ENCODE measurements at regions not wholly inside any gene's neighbourhood (a gene's known extent, or its start where the extent isn't known, plus 50 kb on each side); places are given as distances from the start of the nearest gene placed in this dataset.
"Not testable (repeated sequence)": the region's sequence is repeated elsewhere in the genome, so short reads cannot be mapped to it uniquely, and the experiment has no call there.

DNA sequence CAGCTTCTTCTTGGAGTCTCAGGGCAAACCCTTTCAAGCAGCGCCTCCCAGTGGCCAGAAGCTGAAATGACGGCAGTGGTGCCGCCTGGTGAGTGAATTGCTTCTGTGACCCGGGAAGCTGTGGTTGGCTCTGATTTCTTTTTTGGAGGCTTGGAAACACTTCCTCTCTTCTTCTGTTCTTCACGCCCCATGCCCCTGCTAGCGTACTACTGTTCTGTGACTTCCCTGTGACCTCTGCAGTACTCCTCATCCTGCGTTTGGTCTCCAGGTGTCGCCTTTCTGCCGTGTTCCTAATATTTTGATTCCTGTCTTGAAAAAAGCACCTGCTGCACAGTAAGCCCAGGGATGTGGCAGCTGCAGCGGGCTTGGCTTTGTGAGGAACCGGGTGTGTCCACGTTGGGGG is 176.4 kb downstream of the ADRA2C start:
- not testable (repeated sequence) for H3K79me2 ChIP-seq (ENCODE audit: low read length); H4K20me1 ChIP-seq (ENCODE audit: insufficient read depth, low read length); H3K9me3 ChIP-seq (ENCODE audit: insufficient read depth, low read length); H3K27ac ChIP-seq (ENCODE audit: low read length); H3K4me3 ChIP-seq (ENCODE audit: low read length); H3K4me1 ChIP-seq (ENCODE audit: low read length); H3K27me3 ChIP-seq (ENCODE audit: low read depth, low read length); H3K9ac ChIP-seq (ENCODE audit: low read length); H2AFZ ChIP-seq (ENCODE audit: low read depth, low read length); H3K36me3 ChIP-seq (replicated peaks; ENCODE audit: low read depth, low read length)
- TF ChIP-seq, protein P1, sequence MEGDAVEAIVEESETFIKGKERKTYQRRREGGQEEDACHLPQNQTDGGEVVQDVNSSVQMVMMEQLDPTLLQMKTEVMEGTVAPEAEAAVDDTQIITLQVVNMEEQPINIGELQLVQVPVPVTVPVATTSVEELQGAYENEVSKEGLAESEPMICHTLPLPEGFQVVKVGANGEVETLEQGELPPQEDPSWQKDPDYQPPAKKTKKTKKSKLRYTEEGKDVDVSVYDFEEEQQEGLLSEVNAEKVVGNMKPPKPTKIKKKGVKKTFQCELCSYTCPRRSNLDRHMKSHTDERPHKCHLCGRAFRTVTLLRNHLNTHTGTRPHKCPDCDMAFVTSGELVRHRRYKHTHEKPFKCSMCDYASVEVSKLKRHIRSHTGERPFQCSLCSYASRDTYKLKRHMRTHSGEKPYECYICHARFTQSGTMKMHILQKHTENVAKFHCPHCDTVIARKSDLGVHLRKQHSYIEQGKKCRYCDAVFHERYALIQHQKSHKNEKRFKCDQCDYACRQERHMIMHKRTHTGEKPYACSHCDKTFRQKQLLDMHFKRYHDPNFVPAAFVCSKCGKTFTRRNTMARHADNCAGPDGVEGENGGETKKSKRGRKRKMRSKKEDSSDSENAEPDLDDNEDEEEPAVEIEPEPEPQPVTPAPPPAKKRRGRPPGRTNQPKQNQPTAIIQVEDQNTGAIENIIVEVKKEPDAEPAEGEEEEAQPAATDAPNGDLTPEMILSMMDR (IDR thresholded peaks at IDR 0.05; ENCODE audit: low read depth, low read length) = peak; percentile 48
- H3K4me2 ChIP-seq (ENCODE audit: low read length) = peak overlapping the region; percentile 52

DNA sequence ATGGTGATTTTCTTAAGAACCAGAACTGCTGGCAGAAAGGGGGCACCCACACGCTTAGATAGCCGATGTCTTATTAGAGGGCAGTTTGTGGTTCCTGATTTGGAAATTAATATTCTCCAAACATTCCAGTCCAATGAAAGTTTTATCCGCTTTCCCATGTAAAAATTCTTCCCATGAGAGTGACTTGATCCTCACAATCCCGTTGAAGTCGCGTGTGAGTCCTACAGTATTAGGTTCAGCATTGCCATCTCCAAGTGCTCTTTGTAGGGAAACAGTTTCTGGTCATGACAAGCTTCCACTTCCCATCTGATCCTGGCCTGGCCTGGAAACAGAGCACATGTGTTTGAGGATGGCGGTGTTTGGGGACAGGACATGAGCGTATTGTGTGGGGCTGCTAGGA is 176.9 kb downstream of the ADRA2C start:
- not testable (repeated sequence) for H3K9ac ChIP-seq (ENCODE audit: low read length); H3K9me3 ChIP-seq (ENCODE audit: insufficient read depth, low read length); H3K27ac ChIP-seq (ENCODE audit: low read length); H3K4me3 ChIP-seq (ENCODE audit: low read length); H3K27me3 ChIP-seq (ENCODE audit: low read depth, low read length); H3K79me2 ChIP-seq (ENCODE audit: low read length); H3K36me3 ChIP-seq (replicated peaks; ENCODE audit: low read depth, low read length); H3K4me1 ChIP-seq (ENCODE audit: low read length); H4K20me1 ChIP-seq (ENCODE audit: insufficient read depth, low read length); H3K4me2 ChIP-seq (ENCODE audit: low read length); H2AFZ ChIP-seq (ENCODE audit: low read depth, low read length)

DNA sequence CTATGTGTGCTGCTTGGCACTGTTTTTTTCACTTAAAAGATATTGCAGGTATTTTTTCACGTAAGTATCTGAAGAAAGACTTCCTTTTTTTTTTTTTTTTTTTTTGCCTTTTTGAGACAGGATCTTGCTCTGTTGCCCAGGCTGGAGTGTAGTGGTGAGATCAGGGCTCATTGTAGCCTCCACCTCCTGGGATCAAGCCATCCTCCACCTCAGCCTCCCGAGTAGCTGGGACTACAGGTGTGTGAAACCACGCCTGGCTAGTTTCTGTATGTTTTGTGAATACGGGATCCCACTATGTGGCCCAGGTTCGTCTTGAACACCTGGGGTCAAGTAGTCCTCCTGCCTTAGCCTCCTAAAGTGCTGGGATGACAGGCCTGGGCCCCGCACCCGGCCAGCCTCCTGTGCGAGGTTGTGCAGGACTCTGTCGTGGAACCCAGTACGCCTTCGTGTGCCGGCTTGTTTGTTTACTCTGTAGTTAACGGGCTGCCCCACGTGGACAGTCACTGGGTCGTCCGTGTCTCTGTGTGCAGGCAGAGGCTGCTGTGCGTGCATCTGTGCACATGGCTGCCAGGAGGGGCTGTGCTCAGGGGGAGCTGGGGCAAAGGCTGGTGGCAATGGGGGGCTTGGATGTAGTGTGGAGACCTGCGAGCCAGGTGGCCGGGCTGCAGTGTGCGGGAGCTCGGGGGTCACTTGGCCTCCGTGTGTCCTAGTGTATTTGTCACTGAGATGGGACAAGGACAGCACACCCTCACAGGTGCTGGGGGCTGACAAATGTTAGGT is 179.5 kb downstream of the ADRA2C start:
- no peak overlapping the region for H2AFZ ChIP-seq (ENCODE audit: low read depth, low read length)
- H3K4me1 ChIP-seq (ENCODE audit: low read length) = no peaks in the 10 kb centered on the region
- TF ChIP-seq, protein P1 (IDR thresholded peaks at IDR 0.05; ENCODE audit: low read depth, low read length) = no peak
- no peak for TF ChIP-seq EZH2phosphoT487 (IDR thresholded peaks at IDR 0.05; ENCODE audit: low read depth)
- H3K9me3 ChIP-seq (ENCODE audit: insufficient read depth, low read length) = no peaks in the 10 kb centered on the region
- no peaks in the 10 kb centered on the region for H3K27me3 ChIP-seq (ENCODE audit: low read depth, low read length)
- H3K4me3 ChIP-seq (ENCODE audit: low read length) = no peak overlapping the region
- no peaks in the 10 kb centered on the region for H4K20me1 ChIP-seq (ENCODE audit: insufficient read depth, low read length)
- H3K27ac ChIP-seq (ENCODE audit: low read length) = no peak overlapping the region
- no peaks in the 10 kb centered on the region for H3K36me3 ChIP-seq (replicated peaks; ENCODE audit: low read depth, low read length)
- no peak overlapping the region for H3K9ac ChIP-seq (ENCODE audit: low read length)
- H3K4me2 ChIP-seq (ENCODE audit: low read length) = no peak overlapping the region
- H3K79me2 ChIP-seq (ENCODE audit: low read length) = no peaks in the 10 kb centered on the region

DNA sequence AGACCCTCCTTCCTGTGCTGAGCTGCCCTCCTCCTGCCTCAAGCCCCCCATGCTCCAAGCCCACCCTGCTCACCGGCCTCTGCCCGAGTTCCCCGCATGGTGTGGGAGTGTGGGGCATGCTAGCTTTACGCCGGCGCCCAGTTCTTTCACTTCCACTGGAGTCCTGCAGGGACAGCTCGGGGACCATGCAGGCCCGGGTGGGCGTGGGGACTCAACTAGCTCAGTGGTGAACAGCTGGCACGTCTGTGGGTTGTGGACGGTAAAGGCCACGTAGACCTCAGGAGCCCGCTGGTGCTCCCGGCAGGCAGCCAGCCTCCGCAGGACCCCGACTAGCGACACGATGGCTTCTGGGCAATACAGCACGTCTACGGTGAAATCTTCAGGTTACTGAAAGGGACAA is 180.4 kb downstream of the ADRA2C start:
- not testable (repeated sequence) for H3K4me2 ChIP-seq (ENCODE audit: low read length); H3K9me3 ChIP-seq (ENCODE audit: insufficient read depth, low read length); H3K36me3 ChIP-seq (replicated peaks; ENCODE audit: low read depth, low read length); H3K27me3 ChIP-seq (ENCODE audit: low read depth, low read length); H3K4me3 ChIP-seq (ENCODE audit: low read length); H2AFZ ChIP-seq (ENCODE audit: low read depth, low read length); H3K79me2 ChIP-seq (ENCODE audit: low read length); H4K20me1 ChIP-seq (ENCODE audit: insufficient read depth, low read length); H3K9ac ChIP-seq (ENCODE audit: low read length); H3K27ac ChIP-seq (ENCODE audit: low read length); H3K4me1 ChIP-seq (ENCODE audit: low read length)

DNA sequence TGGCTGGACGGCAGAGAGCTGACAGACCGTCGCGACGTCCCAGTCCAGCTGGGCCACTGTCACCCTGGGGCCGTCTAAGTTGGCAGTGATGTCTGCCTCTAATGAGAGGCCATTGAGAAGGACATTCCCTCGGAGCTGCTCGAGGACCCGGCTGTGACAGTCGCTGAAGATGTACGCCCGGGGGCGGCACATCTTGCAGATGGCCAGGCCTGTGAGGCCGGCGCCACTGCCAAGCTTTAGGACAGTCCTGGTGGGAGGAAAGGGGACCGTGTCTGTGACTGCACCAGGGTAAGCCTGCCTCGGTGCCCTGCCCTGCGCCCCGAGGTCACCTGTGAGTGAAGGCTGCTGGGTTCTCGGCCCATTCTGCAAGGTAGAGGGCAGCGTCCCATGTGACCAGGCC is 181.6 kb downstream of the ADRA2C start:
- H3K9ac ChIP-seq (ENCODE audit: low read length); H3K4me1 ChIP-seq (ENCODE audit: low read length); H2AFZ ChIP-seq (ENCODE audit: low read depth, low read length); H4K20me1 ChIP-seq (ENCODE audit: insufficient read depth, low read length); H3K27ac ChIP-seq (ENCODE audit: low read length); H3K79me2 ChIP-seq (ENCODE audit: low read length); H3K36me3 ChIP-seq (replicated peaks; ENCODE audit: low read depth, low read length); H3K4me3 ChIP-seq (ENCODE audit: low read length); H3K27me3 ChIP-seq (ENCODE audit: low read depth, low read length); H3K9me3 ChIP-seq (ENCODE audit: insufficient read depth, low read length); H3K4me2 ChIP-seq (ENCODE audit: low read length): not testable (repeated sequence)

DNA sequence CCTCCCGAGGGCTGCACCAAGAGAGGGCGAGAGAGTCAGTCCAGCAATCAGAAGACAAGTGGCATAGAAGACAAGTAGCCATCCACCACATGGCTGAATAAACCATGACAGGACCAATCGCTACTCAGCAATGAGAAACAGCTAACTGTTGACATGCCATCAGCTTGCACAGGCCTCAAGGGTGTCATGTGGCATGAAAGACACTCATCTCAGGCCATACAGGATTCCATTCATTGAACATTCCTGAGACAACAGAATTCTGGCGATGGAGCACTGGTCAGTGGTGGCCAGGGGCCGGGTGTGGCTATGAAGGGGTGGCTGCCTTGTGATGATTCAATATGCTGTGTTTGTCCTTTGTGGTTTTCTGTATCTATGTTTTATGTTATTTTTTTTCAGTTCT is 182.0 kb downstream of the ADRA2C start:
- not testable (repeated sequence) for H3K4me1 ChIP-seq (ENCODE audit: low read length); H3K4me3 ChIP-seq (ENCODE audit: low read length); H3K4me2 ChIP-seq (ENCODE audit: low read length); H3K9me3 ChIP-seq (ENCODE audit: insufficient read depth, low read length); H3K9ac ChIP-seq (ENCODE audit: low read length); H3K36me3 ChIP-seq (replicated peaks; ENCODE audit: low read depth, low read length); H4K20me1 ChIP-seq (ENCODE audit: insufficient read depth, low read length); H2AFZ ChIP-seq (ENCODE audit: low read depth, low read length); H3K27ac ChIP-seq (ENCODE audit: low read length); H3K79me2 ChIP-seq (ENCODE audit: low read length); H3K27me3 ChIP-seq (ENCODE audit: low read depth, low read length)

Measured in OCI-LY3 (cell line).